ENCODE measurements at regions not wholly inside any gene's neighbourhood (a gene's known extent, or its start where the extent isn't known, plus 50 kb on each side); places are given as distances from the start of the nearest gene placed in this dataset.

- no peaks in the 10 kb centered on the region for H3K9me3 ChIP-seq (ENCODE audit: low read length)
- no peaks in the 10 kb centered on the region for H3K79me2 ChIP-seq (ENCODE audit: insufficient read depth, low read depth, low read length)
- intact Hi-C loops (cut with micrococcal nuclease; ENCODE audit: unreplicated experiment), result no loop called here
- H3K4me1 ChIP-seq (ENCODE audit: insufficient read depth, low read length, poor library complexity, severe bottlenecking), result no peaks in the 10 kb centered on the region
- POLR2A ChIA-PET, result no interaction called here
- no TSS peak for BruUV-seq (replicated peaks)
- no peaks in the 10 kb centered on the region for H3K9me2 ChIP-seq (ENCODE audit: insufficient read depth, low read length)
- no peaks in the 10 kb centered on the region for H3K36me3 ChIP-seq (ENCODE audit: insufficient read depth, low read length)
- no peak overlapping the region for H3K4me2 ChIP-seq (ENCODE audit: low read length)
- H4K20me1 ChIP-seq (ENCODE audit: insufficient read depth, low read length), result no peaks in the 10 kb centered on the region
- DNase-seq (ENCODE audit: low spot score), result no peak
- CTCF ChIA-PET (ENCODE audit: unreplicated experiment), result no interaction called here
- no peak overlapping the region for H2AFZ ChIP-seq (ENCODE audit: low read length)
- no peak overlapping the region for H3K27ac ChIP-seq (ENCODE audit: low read depth, low read length, poor library complexity, severe bottlenecking)
- H3K4me3 ChIP-seq (ENCODE audit: low read depth, low read length, poor library complexity, severe bottlenecking), result no peak overlapping the region
- no peak for TF ChIP-seq EZH2phosphoT487 (IDR thresholded peaks at IDR 0.05; ENCODE audit: borderline replicate concordance, low read depth, low read length)
- TF ChIP-seq CTCF (conservative IDR thresholded peaks at IDR 0.05; ENCODE audit: low read length), result no peak
These were observed 413.6 kb upstream of the SALL3 start for GRCh38 chr18:78566065-78566464.

GRCh38 chr18:78566720-78567119 lies 412.9 kb upstream of the SALL3 start:
- TF ChIP-seq EZH2phosphoT487 (IDR thresholded peaks at IDR 0.05; ENCODE audit: borderline replicate concordance, low read depth, low read length), result no peak
- no peak for TF ChIP-seq CTCF (conservative IDR thresholded peaks at IDR 0.05; ENCODE audit: low read length)
- Histone ChIP-seq H3K4me3 (ENCODE audit: low read depth, low read length, poor library complexity, severe bottlenecking) (no peak overlapping the region), H3K4me2 (ENCODE audit: low read length) (no peak overlapping the region), H3K36me3 (ENCODE audit: insufficient read depth, low read length) (no peaks in the 10 kb centered on the region), H3K9me2 (ENCODE audit: insufficient read depth, low read length) (no peaks in the 10 kb centered on the region), H3K9me3 (ENCODE audit: low read length) (no peaks in the 10 kb centered on the region), H3K79me2 (ENCODE audit: insufficient read depth, low read depth, low read length) (no peaks in the 10 kb centered on the region), H4K20me1 (ENCODE audit: insufficient read depth, low read length) (no peaks in the 10 kb centered on the region), H3K27ac (ENCODE audit: low read depth, low read length, poor library complexity, severe bottlenecking) (no peak overlapping the region), H3K4me1 (ENCODE audit: insufficient read depth, low read length, poor library complexity, severe bottlenecking) (no peaks in the 10 kb centered on the region), H2AFZ (ENCODE audit: low read length) (no peak overlapping the region)
- ChIA-PET POLR2A (no interaction called here), CTCF (ENCODE audit: unreplicated experiment) (no interaction called here)
- intact Hi-C loops (cut with micrococcal nuclease; ENCODE audit: unreplicated experiment), result no loop called here
- no TSS peak for BruUV-seq (replicated peaks)
- DNase-seq (ENCODE audit: low spot score), result no peak

- no peaks in the 10 kb centered on the region for H3K9me3 ChIP-seq (ENCODE audit: low read length)
- intact Hi-C loops (cut with micrococcal nuclease; ENCODE audit: unreplicated experiment), result no loop called here
- H3K36me3 ChIP-seq (ENCODE audit: insufficient read depth, low read length), result no peaks in the 10 kb centered on the region
- BruUV-seq (replicated peaks), result no TSS peak
- H3K4me1 ChIP-seq (ENCODE audit: insufficient read depth, low read length, poor library complexity, severe bottlenecking), result no peaks in the 10 kb centered on the region
- H3K4me2 ChIP-seq (ENCODE audit: low read length), result no peak overlapping the region
- no peak overlapping the region for H3K27ac ChIP-seq (ENCODE audit: low read depth, low read length, poor library complexity, severe bottlenecking)
- DNase-seq (ENCODE audit: low spot score), result no peak
- TF ChIP-seq CTCF (conservative IDR thresholded peaks at IDR 0.05; ENCODE audit: low read length) (no peak), EZH2phosphoT487 (IDR thresholded peaks at IDR 0.05; ENCODE audit: borderline replicate concordance, low read depth, low read length) (no peak)
- ChIA-PET CTCF (ENCODE audit: unreplicated experiment) (no interaction called here), POLR2A (no interaction called here)
- no peaks in the 10 kb centered on the region for H3K9me2 ChIP-seq (ENCODE audit: insufficient read depth, low read length)
- no peaks in the 10 kb centered on the region for H3K79me2 ChIP-seq (ENCODE audit: insufficient read depth, low read depth, low read length)
- no peaks in the 10 kb centered on the region for H4K20me1 ChIP-seq (ENCODE audit: insufficient read depth, low read length)
- H3K4me3 ChIP-seq (ENCODE audit: low read depth, low read length, poor library complexity, severe bottlenecking), result no peak overlapping the region
- H2AFZ ChIP-seq (ENCODE audit: low read length), result no peak overlapping the region
These were observed 408.4 kb upstream of the SALL3 start for GRCh38 chr18:78571063-78571785.
